ENCODE measurements at regions not wholly inside any gene's neighbourhood (a gene's known extent, or its start where the extent isn't known, plus 50 kb on each side); places are given as distances from the start of the nearest gene placed in this dataset.
A peak's percentile ranks its signal among the peaks of the same experiment; 100 is the strongest.

GRCh38 chr1:91080650-91081049 lies 58.8 kb upstream of the ZNF644 start:
- H3K4ac ChIP-seq (ENCODE audit: low read depth, low read length): no peak overlapping the region
- H3K27ac ChIP-seq (ENCODE audit: low read depth, low read length): no peak overlapping the region
- no peak overlapping the region for H3K4me3 ChIP-seq (ENCODE audit: low read depth, low read length)
- no peak overlapping the region for H2AFZ ChIP-seq (ENCODE audit: insufficient read depth, low read length, poor library complexity)
- no peak overlapping the region for H3K23ac ChIP-seq (ENCODE audit: low read length)
- no peak overlapping the region for H2BK12ac ChIP-seq (ENCODE audit: low read length)
- no peak for DNase-seq
- no peak overlapping the region for H4K91ac ChIP-seq (ENCODE audit: low read depth, low read length)
- no peak overlapping the region for H3K4me2 ChIP-seq (ENCODE audit: low read length)
- no peak overlapping the region for H4K12ac ChIP-seq (ENCODE audit: low read depth, low read length)
- no peaks in the 10 kb centered on the region for H3K36me3 ChIP-seq (ENCODE audit: control insufficient read depth in 1 of 2, insufficient read depth in 2 of 2, low read length in 2 of 2)
- no peak overlapping the region for H3K18ac ChIP-seq (ENCODE audit: low read length)
- no peaks in the 10 kb centered on the region for H3K79me2 ChIP-seq (ENCODE audit: control insufficient read depth, insufficient read depth, low read length, poor library complexity)
- WGBS (ENCODE audit: extremely low coverage, insufficient coverage, insufficient read length): no CpG with 5 or more reads among the region's 3 CpGs
- H3K9me3 ChIP-seq (ENCODE audit: insufficient read depth, low read depth, low read length): no peaks in the 10 kb centered on the region
- H4K8ac ChIP-seq (ENCODE audit: low read depth, low read length): no peak overlapping the region
- no peak overlapping the region for H3K14ac ChIP-seq (ENCODE audit: low read length)
- no peaks in the 10 kb centered on the region for H3K27me3 ChIP-seq (ENCODE audit: insufficient read depth, low read length)
- peaks cover 0 to 2% of the 10 kb centered on the region in 2 experiments for H3K4me1 ChIP-seq (ENCODE audit: control insufficient read depth in 1 of 2, insufficient read depth in 2 of 2, low read length in 2 of 2)
- H2BK5ac ChIP-seq (ENCODE audit: low read depth, low read length, poor library complexity): no peak overlapping the region
- H3K79me1 ChIP-seq (ENCODE audit: low read length): no peaks in the 10 kb centered on the region
- no peak overlapping the region for H2BK120ac ChIP-seq (ENCODE audit: insufficient read depth, low read length, poor library complexity)
- H2AK5ac ChIP-seq (ENCODE audit: low read length): no peak overlapping the region
- no peak overlapping the region for H3K9ac ChIP-seq (ENCODE audit: low read length)

GRCh38 chr1:91078859-91079258 lies 57.0 kb upstream of the ZNF644 start:
- Histone ChIP-seq H3K9me3 (ENCODE audit: insufficient read depth, low read depth, low read length) (no peaks in the 10 kb centered on the region), H4K12ac (ENCODE audit: low read depth, low read length) (no peak overlapping the region), H2BK12ac (ENCODE audit: low read length) (no peak overlapping the region), H2AFZ (ENCODE audit: insufficient read depth, low read length, poor library complexity) (no peak overlapping the region), H3K23ac (ENCODE audit: low read length) (no peak overlapping the region), H3K4me2 (ENCODE audit: low read length) (no peak overlapping the region), H3K79me2 (ENCODE audit: control insufficient read depth, insufficient read depth, low read length, poor library complexity) (no peaks in the 10 kb centered on the region), H3K18ac (ENCODE audit: low read length) (no peak overlapping the region), H4K91ac (ENCODE audit: low read depth, low read length) (no peak overlapping the region), H3K36me3 (ENCODE audit: control insufficient read depth in 1 of 2, insufficient read depth in 2 of 2, low read length in 2 of 2) (no peaks in the 10 kb centered on the region), H3K14ac (ENCODE audit: low read length) (no peak overlapping the region), H3K4me1 (ENCODE audit: control insufficient read depth in 1 of 2, insufficient read depth in 2 of 2, low read length in 2 of 2) (peaks cover 0 to 4% of the 10 kb centered on the region in 2 experiments), H4K8ac (ENCODE audit: low read depth, low read length) (no peak overlapping the region), H2BK120ac (ENCODE audit: insufficient read depth, low read length, poor library complexity) (no peak overlapping the region), H3K79me1 (ENCODE audit: low read length) (no peaks in the 10 kb centered on the region), H2BK5ac (ENCODE audit: low read depth, low read length, poor library complexity) (no peak overlapping the region), H3K4ac (ENCODE audit: low read depth, low read length) (no peak overlapping the region), H3K9ac (ENCODE audit: low read length) (no peak overlapping the region), H3K27me3 (ENCODE audit: insufficient read depth, low read length) (no peaks in the 10 kb centered on the region), H2AK5ac (ENCODE audit: low read length) (no peak overlapping the region), H3K27ac (ENCODE audit: low read depth, low read length) (no peak overlapping the region), H3K4me3 (ENCODE audit: low read depth, low read length) (no peak overlapping the region)
- no CpG with 5 or more reads among the region's 13 CpGs for WGBS (ENCODE audit: extremely low coverage, insufficient coverage, insufficient read length)
- no peak for DNase-seq

GRCh38 chr1:91076834-91077233 lies 55.0 kb upstream of the ZNF644 start:
- H3K4me1 ChIP-seq (ENCODE audit: control insufficient read depth in 1 of 2, insufficient read depth in 2 of 2, low read length in 2 of 2): peaks cover 0 to 4% of the 10 kb centered on the region in 2 experiments
- H2BK12ac ChIP-seq (ENCODE audit: low read length): no peak overlapping the region
- no peak overlapping the region for H3K9ac ChIP-seq (ENCODE audit: low read length)
- peak in 1 of 2 donors; percentile 37 for DNase-seq
- H3K9me3 ChIP-seq (ENCODE audit: insufficient read depth, low read depth, low read length): no peaks in the 10 kb centered on the region
- H3K36me3 ChIP-seq (ENCODE audit: control insufficient read depth in 1 of 2, insufficient read depth in 2 of 2, low read length in 2 of 2): no peaks in the 10 kb centered on the region
- H2AK5ac ChIP-seq (ENCODE audit: low read length): no peak overlapping the region
- H4K91ac ChIP-seq (ENCODE audit: low read depth, low read length): no peak overlapping the region
- H3K4me3 ChIP-seq (ENCODE audit: low read depth, low read length): no peak overlapping the region
- H3K14ac ChIP-seq (ENCODE audit: low read length): no peak overlapping the region
- no peaks in the 10 kb centered on the region for H3K27me3 ChIP-seq (ENCODE audit: insufficient read depth, low read length)
- H3K79me1 ChIP-seq (ENCODE audit: low read length): no peaks in the 10 kb centered on the region
- H2BK5ac ChIP-seq (ENCODE audit: low read depth, low read length, poor library complexity): no peak overlapping the region
- no peak overlapping the region for H3K27ac ChIP-seq (ENCODE audit: low read depth, low read length)
- no peak overlapping the region for H3K23ac ChIP-seq (ENCODE audit: low read length)
- H3K4me2 ChIP-seq (ENCODE audit: low read length): no peak overlapping the region
- H3K79me2 ChIP-seq (ENCODE audit: control insufficient read depth, insufficient read depth, low read length, poor library complexity): no peaks in the 10 kb centered on the region
- no peak overlapping the region for H4K8ac ChIP-seq (ENCODE audit: low read depth, low read length)
- no peak overlapping the region for H3K18ac ChIP-seq (ENCODE audit: low read length)
- no peak overlapping the region for H2AFZ ChIP-seq (ENCODE audit: insufficient read depth, low read length, poor library complexity)
- H4K12ac ChIP-seq (ENCODE audit: low read depth, low read length): no peak overlapping the region
- H3K4ac ChIP-seq (ENCODE audit: low read depth, low read length): no peak overlapping the region
- WGBS (ENCODE audit: extremely low coverage, insufficient coverage, insufficient read length): no CpG with 5 or more reads among the region's 1 CpG
- H2BK120ac ChIP-seq (ENCODE audit: insufficient read depth, low read length, poor library complexity): no peak overlapping the region

- no peak overlapping the region for H3K4me2 ChIP-seq (ENCODE audit: low read length)
- H3K79me2 ChIP-seq (ENCODE audit: control insufficient read depth, insufficient read depth, low read length, poor library complexity): no peaks in the 10 kb centered on the region
- H4K91ac ChIP-seq (ENCODE audit: low read depth, low read length): no peak overlapping the region
- no peak overlapping the region for H2AFZ ChIP-seq (ENCODE audit: insufficient read depth, low read length, poor library complexity)
- DNase-seq: peak; percentile 77 to 80
- H3K36me3 ChIP-seq (ENCODE audit: control insufficient read depth in 1 of 2, insufficient read depth in 2 of 2, low read length in 2 of 2): no peaks in the 10 kb centered on the region
- no peak overlapping the region for H3K18ac ChIP-seq (ENCODE audit: low read length)
- no peak overlapping the region for H3K14ac ChIP-seq (ENCODE audit: low read length)
- H4K8ac ChIP-seq (ENCODE audit: low read depth, low read length): no peak overlapping the region
- no peaks in the 10 kb centered on the region for H3K27me3 ChIP-seq (ENCODE audit: insufficient read depth, low read length)
- no peaks in the 10 kb centered on the region for H3K79me1 ChIP-seq (ENCODE audit: low read length)
- H3K4me1 ChIP-seq (ENCODE audit: control insufficient read depth in 1 of 2, insufficient read depth in 2 of 2, low read length in 2 of 2): peaks cover 0 to 4% of the 10 kb centered on the region in 2 experiments
- WGBS (ENCODE audit: extremely low coverage, insufficient coverage, insufficient read length): no CpG with 5 or more reads among the region's 11 CpGs
- H3K9ac ChIP-seq (ENCODE audit: low read length): no peak overlapping the region
- H2BK12ac ChIP-seq (ENCODE audit: low read length): no peak overlapping the region
- H3K23ac ChIP-seq (ENCODE audit: low read length): no peak overlapping the region
- no peak overlapping the region for H2AK5ac ChIP-seq (ENCODE audit: low read length)
- H3K27ac ChIP-seq (ENCODE audit: low read depth, low read length): no peak overlapping the region
- no peak overlapping the region for H4K12ac ChIP-seq (ENCODE audit: low read depth, low read length)
- H3K9me3 ChIP-seq (ENCODE audit: insufficient read depth, low read depth, low read length): no peaks in the 10 kb centered on the region
- H2BK120ac ChIP-seq (ENCODE audit: insufficient read depth, low read length, poor library complexity): no peak overlapping the region
- H3K4ac ChIP-seq (ENCODE audit: low read depth, low read length): no peak overlapping the region
- no peak overlapping the region for H3K4me3 ChIP-seq (ENCODE audit: low read depth, low read length)
- no peak overlapping the region for H2BK5ac ChIP-seq (ENCODE audit: low read depth, low read length, poor library complexity)
Measured at GRCh38 chr1:91075233-91076135, 53.6 kb upstream of the ZNF644 start.
